HG02884 (cell line): ENCODE measurements at regions not wholly inside any gene's neighbourhood (a gene's known extent, or its start where the extent isn't known, plus 50 kb on each side); places are given as distances from the start of the nearest gene placed in this dataset.
A peak's percentile ranks its signal among the peaks of the same experiment; 100 is the strongest.

Source experiments
- ATAC-seq: cut with Tn5 transposase; IDR thresholded peaks from one replicate; pipeline ENCODE4 v1.9.1; 2021; ENCODE audit warnings: mild to moderate bottlenecking, moderate library complexity; ENCODE audit not compliant: unreplicated experiment

DNA sequence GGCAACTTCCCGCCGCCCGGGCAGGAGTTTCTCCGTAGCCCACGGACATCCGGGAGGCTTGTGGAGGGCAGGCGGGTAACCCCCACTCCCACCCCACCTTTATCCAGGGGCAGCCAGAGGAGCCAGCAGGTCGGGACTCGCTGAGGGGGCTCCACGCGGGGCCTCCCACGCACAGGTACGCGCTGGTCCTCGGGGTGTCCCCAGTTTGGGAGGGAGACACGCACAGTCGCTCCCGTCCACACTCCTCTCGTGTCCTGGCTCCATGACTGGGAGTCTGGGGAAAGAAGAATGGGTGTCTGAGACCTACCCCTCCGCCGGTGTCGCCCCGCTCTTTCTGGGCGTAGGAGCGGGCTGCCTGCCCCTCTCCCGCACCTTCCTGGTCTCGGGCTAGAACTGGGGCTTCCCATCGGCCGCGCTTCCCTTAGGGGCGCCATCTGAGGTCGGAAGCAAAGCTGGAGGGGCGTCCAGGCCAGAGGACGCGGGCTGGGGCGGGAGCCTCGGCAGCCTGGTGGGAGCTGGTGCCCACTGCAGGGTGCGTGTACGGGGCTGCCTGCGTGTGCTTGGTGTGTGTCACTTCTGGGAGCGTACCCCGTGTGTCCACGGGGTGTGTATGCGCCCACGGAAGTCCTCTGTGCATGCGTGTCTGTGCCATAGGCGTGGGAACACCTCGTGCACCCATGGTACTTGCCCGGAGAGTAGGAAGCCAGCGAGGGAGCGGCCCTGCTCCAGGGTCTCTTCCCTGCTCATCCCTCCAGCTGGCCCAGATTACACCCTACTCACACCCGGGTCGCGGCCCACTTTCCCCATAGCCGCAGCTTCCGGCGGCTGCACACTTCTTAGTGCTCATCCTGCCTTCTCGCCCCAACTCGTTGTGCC, 73.0 kb upstream of the LEP start:
- no peak for ATAC-seq

DNA sequence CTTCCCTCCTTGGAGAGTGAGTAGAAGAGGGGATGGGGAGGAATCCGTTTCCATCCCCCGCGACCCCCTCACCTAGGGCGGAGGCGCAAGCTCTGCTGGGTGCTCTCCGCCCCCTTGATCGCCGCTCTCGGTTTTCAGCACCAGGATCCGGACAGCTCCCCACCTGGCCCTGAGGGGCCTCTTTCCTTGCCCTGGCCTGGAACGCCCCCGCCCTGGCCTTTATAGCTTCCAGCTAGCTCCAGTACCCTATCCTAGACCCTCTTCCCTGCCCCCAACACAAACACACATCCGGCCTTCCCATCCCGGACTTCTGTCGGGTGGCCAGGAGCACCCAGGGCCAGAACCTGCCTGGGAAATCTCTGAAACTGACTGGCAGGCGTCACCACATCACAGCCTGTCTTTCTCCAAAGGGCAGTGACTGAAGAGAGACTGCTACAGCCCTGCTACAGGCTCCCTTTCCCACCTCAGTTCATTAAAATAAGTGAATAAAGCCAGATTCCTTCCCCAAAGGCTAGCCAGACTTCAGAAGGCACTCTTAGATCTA, 72.3 kb upstream of the LEP start:
- no peak for ATAC-seq

DNA sequence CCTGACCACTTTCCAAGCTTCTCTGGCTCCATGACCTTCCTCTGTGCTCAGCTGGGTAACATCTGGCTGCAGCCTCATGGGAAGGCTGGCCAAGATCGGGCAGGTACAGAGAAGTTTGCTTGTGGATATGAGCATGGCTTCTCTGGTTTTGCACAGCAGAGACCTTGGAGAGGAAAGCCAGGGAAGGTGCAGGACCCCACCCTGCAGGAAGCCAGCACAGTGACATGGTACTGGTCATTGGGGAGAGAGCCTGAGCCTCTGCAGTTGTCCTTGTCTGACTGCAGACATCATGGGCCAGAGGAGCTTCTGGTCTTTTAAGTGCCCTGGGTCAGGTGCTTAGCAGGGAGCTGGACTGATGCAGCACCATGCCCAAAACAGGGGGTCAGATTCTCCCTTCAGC, 70.6 kb upstream of the LEP start:
- no peak for ATAC-seq

DNA sequence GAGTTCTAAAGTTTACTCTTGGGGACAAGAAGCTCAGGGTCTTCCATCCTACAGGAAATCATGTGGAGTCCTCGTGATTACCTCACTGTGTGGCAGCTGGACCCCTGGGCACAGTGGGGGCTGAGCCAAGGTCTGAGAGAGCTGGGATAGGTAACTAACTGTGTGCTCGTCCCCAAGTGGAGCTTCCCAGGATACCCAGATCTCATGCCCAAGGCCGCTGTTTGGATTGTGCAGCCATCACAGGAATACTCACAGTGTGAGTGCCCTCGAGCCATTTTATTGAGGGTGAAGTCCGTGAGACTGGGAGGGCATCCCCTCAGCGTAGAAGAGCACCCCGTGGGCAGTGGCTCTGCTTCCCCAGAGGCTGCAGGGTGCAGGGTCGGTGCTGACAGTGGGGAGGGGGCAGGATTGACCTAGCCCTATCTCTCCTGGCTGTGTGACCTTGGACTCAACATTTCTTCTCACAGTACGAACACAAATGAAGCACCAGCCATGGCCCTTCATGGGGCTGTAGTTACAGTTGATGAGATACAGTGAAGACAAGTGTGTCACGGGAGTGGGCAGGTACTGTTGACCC, 69.6 kb upstream of the LEP start:
- ATAC-seq: no peak

DNA sequence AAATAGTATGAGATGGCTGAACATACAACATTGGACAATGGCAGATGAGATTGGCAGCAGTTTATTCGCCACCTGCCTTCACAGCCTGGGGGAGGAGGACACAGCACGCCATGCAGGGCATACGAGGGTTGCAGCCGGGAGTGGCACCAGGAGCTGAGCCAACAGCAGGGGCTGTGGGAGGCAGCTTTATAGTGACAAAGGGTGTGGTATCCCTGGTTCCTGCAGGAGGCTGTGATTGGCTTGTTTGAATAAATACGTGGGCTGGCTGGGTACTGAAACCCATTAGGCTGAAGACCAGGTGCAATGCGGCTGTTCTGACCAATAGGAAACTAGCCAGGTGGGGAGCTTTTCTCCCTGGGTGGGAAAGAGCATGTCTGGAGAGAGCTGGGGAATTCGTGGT, 68.9 kb upstream of the LEP start:
- no peak for ATAC-seq

DNA sequence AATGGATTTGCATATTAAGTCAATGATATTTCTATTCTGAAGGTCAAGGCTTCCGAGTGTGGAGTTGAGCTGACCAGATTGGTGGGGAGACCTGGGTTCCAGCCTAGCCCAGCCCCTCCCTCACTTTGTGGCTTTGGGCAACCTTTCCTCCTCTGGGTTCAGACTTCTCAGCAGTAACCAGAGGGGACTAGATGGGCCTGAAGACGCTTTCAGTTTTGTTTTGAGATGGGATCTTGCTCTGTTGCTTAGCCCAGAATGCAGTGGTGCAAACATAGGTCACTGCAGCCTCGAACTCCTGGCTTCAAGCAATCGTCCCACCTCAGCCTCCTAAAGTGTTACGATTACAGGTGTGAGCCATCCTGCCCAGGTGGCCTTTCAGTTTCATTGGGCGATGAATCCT, 68.1 kb upstream of the LEP start:
- peak; percentile 60 for ATAC-seq

DNA sequence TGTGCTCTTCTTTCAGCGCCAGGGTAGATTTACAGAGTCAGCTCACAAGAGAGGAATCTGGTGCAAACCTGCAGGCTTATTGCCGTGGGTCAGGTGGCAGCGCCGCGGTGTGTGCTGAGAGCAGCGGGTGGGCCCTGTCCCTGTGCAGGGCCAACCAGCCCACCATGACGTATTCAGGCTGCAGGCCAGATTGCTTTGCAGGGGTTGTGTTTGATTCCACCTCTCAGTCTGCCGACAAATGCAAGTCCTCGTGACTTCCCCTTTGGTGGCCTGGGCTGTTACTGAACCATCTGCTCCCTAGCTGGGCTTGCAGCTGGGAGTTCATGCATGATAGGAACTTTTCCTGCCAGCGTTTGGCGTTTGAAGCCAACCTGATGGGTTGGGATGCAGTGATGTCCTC, 66.7 kb upstream of the LEP start:
- ATAC-seq: no peak

DNA sequence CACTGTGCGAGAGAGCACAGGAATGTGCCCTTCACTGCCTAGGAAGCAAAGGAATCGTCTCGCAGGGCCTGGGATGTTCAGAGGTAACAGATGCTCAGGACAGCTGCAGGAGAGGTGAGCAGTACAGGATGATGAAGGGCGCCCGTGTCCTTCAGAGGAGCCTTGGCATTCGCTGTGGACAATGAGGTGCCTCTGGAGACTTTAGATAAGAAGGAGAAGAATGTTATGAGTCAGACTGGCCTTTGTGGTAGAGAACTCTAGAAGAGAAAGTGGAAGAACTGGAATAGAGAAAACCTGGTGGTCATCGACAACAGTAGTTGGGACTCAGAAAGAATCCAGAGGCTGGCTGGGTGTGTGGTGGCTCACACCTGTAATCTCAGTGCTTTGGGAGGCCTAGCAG, 64.4 kb upstream of the LEP start:
- ATAC-seq: no peak

DNA sequence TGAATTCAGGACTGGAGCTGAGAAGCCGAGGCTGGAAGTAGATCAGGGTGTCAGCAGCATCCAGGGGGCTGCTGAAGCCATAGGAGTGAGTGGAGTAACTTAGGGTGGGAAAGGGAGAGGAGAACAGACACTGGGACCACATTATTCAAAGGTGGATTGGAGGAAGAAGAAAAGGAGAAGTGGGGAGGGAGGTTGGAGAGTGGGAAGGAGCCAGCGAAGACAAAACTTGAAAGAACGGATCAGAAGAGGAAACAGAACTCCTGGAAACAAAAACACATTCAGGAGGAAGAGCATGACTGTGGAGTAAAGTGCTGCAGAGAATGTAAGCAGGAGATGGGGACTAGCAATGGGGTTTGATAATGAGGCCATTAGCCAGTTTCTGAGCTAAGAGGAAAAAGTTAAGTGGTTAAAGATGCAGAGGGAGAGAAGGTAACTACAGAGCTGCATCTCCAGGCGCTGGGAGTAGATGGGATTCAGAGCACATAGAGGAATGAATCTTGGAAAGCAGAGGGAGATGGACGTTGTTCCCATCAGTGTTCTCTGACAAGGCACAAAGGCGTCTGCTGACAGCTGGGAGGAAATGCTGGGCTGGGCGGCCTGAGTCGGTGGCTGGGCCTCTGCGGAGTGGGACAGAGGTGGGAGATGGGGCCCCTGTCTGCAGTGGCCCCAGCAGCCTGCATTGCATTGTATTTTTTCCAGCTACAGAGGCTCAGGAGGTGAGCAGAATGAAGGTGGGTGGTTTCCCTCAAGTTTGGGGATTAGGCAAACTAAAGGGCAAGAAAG, 63.1 kb upstream of the LEP start:
- ATAC-seq: no peak

DNA sequence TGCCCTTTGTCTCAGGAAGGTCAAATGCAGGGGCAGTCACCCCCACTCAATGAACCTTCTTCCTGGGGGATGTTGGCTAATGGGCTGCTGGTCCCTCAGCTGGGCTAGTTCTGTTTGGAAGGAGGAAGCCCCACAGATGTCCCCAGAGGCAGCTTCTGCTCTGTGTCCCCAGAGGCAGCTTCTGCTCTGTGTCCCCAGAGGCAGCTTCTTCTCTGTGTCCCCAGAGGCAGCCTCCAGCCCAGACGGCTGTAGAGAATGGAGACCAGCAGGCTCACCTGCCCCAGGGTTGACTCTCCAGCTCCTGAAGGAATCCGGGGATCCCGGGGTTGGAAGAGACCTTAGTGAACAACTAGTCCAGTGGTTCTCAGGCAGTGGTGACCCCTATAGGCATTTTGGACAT, 62.5 kb upstream of the LEP start:
- ATAC-seq: no peak

DNA sequence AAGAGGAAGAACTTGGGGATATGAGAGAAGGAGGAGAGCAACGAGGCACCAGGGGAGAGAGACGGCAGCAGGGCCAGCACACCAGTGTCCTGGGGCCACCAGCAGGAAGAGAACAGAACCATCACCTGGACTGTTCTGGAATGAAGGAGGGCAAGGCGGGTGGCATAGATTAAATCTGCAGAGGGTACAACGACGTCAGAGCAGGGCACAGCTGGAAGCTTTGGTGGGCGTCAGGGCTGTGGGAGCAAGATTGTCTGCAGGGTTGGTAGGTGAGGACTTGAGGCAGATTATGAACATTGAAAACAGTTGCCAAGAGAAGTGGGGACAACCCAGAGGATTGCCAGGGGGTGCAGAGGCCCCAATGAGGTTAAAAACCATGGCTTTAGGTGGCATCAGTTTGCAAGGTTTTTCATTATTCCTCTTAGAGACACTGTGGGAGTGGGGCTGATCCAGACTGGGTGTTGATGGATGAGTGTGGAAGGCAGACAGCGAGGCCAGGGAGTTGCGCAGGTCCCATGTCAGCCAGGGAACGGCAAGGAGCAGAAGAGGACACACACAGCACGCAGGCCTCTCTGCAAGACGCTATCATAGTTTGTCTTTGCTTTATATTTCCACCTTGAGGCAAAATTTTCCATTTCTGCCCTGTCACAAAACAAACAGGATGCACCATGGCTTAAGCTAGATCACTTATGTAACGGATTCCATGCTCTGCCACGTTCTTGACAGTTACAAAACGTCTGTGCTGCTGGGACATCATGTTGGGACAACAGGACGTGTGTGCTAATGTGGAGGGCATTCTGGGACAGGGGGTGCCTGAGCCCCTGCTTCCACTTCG, 52.5 kb upstream of the LEP start:
- no peak for ATAC-seq

DNA sequence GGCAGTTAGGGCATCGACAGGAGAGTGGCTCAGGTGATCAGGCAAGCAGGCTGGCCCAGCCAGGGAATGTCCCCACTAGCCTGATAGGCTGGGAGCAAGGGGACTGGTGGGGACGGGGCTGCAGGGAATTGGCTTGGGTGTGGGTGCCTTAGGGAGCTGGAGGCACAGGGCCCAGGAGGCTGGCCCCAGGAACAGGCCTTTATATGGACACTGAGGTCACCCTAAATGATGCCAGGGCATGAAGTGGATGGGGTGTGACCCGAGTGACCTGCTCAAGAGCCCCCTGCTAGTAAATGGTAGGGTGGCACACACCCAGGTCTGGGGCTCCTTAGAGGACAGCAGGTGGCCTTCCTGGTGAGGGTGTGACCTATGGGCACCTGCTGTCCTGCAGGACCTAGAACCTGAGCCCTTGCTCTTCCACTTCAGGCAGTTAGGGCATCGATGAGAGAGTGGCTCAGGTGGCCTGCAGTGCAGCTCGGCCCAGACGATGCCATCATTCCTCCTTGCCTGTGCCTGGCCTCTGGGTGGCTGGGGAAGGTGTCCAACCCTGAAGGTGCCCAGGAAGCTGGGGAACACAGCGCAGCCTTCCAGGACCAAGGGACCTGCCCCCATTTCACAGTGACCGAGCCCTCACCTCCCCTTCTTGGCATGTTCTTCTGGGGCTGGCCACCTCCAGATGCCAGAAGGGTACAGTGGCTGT, 51.7 kb upstream of the LEP start:
- ATAC-seq: no peak

DNA sequence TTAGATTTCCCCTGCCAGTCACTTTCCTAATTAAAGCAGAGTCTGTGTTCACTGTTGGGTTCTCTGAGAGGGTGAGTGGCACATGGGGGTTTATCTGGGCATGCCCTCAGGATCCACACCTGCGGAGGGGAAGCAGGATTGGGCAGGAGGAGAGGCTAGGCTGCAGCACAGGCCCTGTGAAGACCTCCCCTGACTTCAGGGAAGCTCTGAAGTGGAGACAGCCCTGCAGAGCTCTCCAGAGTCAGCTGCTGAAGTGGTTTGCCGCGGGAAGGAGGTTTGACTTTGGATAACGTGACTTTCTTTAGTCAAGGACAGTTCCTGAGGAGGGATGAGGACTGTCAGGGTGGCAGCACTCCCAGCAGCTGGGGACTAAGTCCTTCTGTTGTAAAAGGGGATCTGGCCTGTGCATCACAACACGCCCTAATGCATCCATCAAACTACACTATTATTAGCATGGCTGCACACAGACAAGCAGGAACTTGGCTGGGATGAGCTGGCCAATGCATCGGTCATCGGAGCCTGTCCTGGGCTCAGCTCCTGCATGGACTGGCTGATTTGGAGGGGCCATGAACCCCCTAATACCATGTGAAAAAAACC, 50.9 kb upstream of the LEP start:
- ATAC-seq: no peak

DNA sequence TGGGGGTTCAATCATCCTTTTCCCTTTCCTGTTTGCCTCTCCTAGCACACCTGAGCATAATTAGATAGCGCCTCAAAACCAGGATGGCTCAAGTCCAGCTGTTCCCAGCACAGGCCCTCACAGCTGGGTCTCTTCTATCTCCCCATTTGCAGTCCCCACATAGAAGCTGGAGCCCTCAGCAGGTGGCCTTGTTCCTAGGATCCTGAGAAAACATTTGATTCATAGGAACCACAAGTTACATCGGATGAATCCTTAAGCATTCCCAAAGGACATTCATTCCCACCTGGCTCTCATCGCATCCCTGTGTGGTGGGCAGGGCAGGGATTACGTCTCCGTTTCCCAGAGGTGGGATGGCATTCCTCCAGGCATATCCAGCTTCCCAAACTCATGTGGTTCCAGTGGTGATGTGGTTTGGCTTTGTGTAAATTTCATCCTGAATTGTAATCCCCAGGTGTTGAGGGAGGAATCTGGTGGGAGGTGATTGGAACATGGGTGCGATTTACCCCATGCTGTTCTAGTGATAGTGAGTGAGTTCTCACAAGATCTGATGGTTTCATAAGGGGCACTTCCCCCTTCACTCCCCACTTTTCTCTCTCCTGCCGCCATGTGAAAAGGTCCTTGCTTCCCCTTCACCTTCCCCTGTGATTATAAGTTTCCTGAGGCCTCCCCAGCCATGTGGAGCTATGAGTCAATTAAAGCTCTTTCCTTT, 49.8 kb upstream of the LEP start:
- ATAC-seq: no peak
